GM12874 (cell line): ENCODE measurements at regions not wholly inside any gene's neighbourhood (a gene's known extent, or its start where the extent isn't known, plus 50 kb on each side); places are given as distances from the start of the nearest gene placed in this dataset.

ENCODE experiments used
- TF ChIP-seq, protein P1 (sequence below): IDR thresholded peaks from 2 replicates; pipeline ENCODE4 v1.5.1; 2011; ENCODE audit warnings: low read depth, mild to moderate bottlenecking, control low read depth, low read length, moderate library complexity; ENCODE audit not compliant: insufficient read depth

- TF ChIP-seq, protein P1, sequence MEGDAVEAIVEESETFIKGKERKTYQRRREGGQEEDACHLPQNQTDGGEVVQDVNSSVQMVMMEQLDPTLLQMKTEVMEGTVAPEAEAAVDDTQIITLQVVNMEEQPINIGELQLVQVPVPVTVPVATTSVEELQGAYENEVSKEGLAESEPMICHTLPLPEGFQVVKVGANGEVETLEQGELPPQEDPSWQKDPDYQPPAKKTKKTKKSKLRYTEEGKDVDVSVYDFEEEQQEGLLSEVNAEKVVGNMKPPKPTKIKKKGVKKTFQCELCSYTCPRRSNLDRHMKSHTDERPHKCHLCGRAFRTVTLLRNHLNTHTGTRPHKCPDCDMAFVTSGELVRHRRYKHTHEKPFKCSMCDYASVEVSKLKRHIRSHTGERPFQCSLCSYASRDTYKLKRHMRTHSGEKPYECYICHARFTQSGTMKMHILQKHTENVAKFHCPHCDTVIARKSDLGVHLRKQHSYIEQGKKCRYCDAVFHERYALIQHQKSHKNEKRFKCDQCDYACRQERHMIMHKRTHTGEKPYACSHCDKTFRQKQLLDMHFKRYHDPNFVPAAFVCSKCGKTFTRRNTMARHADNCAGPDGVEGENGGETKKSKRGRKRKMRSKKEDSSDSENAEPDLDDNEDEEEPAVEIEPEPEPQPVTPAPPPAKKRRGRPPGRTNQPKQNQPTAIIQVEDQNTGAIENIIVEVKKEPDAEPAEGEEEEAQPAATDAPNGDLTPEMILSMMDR = no peak
These were observed 670.2 kb upstream of the CXADR start for GRCh38 chr21:16842696-16843035.

DNA sequence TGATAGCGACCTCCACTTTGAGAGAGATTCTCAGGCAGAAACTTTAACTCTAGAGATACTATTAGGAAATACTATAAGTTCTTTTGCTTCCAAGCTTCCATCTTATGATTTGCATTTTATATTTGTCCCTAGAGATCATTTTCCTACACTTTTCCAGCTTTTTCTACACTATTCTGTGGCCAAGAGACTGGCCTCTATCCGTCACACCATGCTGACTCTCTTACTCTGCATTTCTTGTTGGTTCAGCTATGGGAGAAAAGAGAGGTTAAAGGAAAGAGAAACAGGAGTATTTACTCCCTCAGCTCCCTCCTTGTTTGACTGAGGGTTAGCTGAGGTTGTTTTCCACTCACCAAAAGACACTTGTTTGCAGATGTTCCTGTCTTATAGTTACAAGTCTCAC lies 665.6 kb upstream of the CXADR start:
- TF ChIP-seq, protein P1 = no peak

DNA sequence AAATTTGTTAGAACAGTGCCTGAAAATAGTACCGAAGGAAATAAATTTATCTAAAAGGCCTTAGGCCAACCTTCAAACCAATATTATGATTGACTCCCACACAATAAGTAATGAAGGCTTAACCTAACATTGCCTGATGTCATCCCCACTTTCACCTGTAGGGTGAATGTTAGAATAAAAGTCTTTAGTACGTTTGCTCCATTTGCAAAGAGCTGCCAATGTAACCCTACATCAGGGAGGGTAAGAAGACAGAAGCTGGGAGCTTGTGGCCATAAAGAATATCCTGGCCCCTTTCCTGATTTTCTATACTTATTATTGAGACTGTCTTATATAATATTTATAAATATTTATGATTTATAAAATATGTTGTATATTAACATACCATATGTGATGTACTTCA lies 661.8 kb upstream of the CXADR start:
- TF ChIP-seq, protein P1 = no peak

- TF ChIP-seq, protein P1 = no peak
These were observed 657.6 kb upstream of the CXADR start for GRCh38 chr21:16855164-16855667.

DNA sequence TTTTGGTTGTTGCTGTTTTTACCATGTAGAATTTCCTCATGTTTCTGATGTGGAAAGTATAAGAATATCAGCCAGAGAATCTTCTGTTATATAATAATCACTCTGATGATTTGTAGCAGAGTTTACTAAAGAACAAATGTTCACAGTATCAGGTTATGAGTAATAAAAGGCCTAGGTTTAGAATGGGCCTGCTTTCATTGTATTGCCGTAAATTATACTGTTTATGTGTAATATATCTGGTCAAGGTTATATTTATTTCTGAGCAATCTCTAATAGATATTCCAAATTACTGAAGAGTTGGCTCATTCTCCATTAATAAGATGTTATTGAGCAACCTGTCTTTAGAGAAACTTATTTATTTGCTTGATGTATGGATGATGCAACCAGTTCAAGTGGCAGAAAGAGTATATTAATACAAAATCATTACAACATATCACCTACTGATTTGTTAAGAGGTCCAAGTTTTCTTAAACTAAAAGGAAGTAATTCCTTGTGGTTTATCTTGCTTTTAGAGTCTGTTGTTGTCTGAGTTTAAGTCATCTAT lies 649.4 kb upstream of the CXADR start:
- TF ChIP-seq, protein P1 = no peak

GRCh38 chr21:16863908-16864307 lies 648.9 kb upstream of the CXADR start:
- TF ChIP-seq, protein P1 = no peak

DNA sequence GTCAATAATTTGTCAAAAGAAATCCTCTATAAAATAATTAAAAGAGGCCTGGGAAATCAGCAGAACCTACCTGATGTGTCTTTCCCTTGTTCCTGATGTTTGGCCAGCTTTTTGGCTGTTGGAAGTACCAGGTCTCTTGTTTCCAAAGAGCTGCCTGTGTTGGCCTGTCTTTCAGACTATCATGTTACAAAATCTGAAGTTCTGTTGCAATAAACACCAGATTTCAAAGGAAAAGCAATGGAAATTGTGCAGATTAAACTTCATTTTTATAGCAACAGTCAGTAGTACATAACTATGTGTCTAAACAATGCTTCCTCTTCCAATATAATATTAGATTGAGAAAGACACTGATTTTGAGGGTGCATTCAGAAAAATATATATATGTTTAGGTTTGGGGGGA lies 647.2 kb upstream of the CXADR start:
- TF ChIP-seq, protein P1 = no peak
